LNCaP clone FGC (cell line): ENCODE measurements at regions not wholly inside any gene's neighbourhood (a gene's known extent, or its start where the extent isn't known, plus 50 kb on each side); places are given as distances from the start of the nearest gene placed in this dataset.

ENCODE experiments used
- DNase-seq: peaks from one replicate; pipeline ENCODE4 v3.0.0-alpha.2; 2011; ENCODE audit warnings: low read depth
- H3K4me3 ChIP-seq: 2 replicates; pipeline ENCODE4 v1.5.1; 2011; ENCODE audit warnings: mild to moderate bottlenecking, low read depth, low read length, control low read depth
- TF ChIP-seq, protein P1 (sequence below): IDR thresholded peaks from 2 replicates; pipeline ENCODE4 v1.5.1; 2012; ENCODE audit warnings: mild to moderate bottlenecking; ENCODE audit not compliant: control insufficient read depth, insufficient read depth; ENCODE audit errors: extremely low read depth

DNA sequence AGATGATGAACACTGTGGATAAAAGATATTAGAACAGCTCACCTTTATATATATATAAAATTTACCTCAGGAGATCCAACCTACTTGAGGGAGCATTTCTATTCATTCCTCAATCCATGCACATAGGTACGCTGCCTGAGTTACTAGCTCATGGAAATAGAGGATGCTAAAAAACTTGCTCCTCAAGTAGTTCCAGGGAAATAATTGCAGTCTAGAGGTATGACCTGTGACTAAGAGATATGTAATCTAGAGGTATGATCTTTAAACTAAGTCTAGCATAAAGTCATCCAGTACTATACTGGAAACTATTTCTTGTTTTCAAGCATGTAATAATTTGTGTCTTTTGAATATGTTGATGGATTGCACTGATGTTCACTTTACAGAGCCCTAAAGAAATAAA lies 471.2 kb downstream of the TAF11L14 start:
- TF ChIP-seq, protein P1, sequence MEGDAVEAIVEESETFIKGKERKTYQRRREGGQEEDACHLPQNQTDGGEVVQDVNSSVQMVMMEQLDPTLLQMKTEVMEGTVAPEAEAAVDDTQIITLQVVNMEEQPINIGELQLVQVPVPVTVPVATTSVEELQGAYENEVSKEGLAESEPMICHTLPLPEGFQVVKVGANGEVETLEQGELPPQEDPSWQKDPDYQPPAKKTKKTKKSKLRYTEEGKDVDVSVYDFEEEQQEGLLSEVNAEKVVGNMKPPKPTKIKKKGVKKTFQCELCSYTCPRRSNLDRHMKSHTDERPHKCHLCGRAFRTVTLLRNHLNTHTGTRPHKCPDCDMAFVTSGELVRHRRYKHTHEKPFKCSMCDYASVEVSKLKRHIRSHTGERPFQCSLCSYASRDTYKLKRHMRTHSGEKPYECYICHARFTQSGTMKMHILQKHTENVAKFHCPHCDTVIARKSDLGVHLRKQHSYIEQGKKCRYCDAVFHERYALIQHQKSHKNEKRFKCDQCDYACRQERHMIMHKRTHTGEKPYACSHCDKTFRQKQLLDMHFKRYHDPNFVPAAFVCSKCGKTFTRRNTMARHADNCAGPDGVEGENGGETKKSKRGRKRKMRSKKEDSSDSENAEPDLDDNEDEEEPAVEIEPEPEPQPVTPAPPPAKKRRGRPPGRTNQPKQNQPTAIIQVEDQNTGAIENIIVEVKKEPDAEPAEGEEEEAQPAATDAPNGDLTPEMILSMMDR, result no peak
- no peak for DNase-seq
- no peak overlapping the region for H3K4me3 ChIP-seq

DNA sequence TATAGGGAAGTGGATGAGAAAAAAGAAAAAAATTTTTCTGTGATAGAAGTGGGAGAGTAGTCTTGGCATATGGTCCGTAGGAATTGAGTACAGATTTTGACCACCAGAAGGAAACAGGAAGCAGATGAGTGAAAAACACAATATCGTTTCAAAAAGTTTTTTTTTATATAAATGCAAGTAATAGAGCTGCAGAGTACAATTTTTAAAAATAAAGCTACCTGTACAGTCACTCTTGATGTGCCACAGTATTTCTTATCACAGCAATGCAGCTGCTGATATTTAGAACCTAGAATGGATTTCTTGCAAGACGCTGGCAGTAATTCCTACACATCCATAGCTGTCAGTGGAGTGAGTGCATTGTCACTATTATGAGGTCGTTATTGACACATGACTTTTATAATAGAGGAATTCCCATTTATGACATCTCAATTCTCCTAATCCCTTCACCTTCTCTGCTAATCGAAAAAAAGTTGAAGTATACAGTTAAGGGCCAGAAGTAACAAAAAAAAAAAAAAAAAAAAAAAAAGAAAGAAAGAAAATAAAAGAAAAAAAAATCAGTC lies 477.7 kb downstream of the TAF11L14 start:
- H3K4me3 ChIP-seq, result no peak overlapping the region
- TF ChIP-seq, protein P1, result no peak
- no peak for DNase-seq

GRCh38 chr5:18113721-18114120 lies 479.5 kb downstream of the TAF11L14 start:
- TF ChIP-seq, protein P1, result peak; percentile 45
- no peak for DNase-seq
- no peak overlapping the region for H3K4me3 ChIP-seq

DNA sequence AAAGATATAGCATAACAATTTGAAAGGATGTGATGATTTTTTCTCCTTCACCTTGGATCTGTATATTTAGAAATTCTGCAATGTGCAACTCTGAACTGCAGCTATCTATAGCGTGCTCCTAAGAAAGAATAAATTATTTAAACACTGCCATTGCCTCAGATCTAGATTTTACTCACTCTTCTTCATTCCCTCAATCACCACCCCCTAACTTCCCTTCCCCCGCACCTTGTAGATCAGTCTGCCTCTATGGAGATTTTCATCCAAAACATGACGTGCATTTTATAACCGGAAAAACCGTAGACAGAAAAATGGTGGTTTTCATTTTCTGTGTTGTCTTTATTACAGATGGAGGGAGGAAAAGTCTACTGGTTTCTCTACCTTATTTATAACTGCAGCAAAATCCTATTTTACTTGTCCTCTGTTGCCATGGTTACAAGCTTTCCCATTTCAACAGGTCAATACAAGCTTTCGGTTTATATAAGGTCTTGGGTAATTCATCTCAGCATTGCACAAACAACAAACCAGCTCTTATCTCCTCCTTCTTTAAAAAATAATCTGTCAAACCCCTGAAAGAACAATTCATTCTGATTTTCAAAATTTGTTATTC lies 480.0 kb downstream of the TAF11L14 start:
- no peak for DNase-seq
- H3K4me3 ChIP-seq, result no peak overlapping the region
- TF ChIP-seq, protein P1, result no peak

- TF ChIP-seq, protein P1, result no peak
- DNase-seq, result no peak
- no peak overlapping the region for H3K4me3 ChIP-seq
Measured at GRCh38 chr5:18117968-18118367, 483.7 kb downstream of the TAF11L14 start.

GRCh38 chr5:18119156-18119785 lies 485.0 kb downstream of the TAF11L14 start:
- TF ChIP-seq, protein P1, result no peak
- DNase-seq, result no peak
- no peak overlapping the region for H3K4me3 ChIP-seq

DNA sequence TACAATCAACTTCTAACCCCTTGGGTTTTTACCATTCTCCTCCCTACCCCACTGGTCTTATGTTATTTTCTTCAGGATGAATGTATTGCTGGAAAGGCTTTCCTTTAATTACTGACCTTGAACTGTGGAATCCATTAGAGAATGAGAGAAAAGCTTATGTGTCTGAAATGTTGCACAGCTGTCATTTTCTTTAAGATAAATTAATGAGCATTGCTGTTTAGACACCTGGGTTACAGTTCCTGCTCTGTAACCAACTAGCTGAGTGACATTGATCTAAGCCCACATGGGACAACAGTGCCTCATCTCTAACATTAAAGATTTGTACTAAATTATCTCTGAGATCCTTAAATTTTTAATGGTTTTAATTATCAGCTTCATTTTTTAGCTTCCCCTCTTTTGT lies 507.0 kb downstream of the TAF11L14 start:
- TF ChIP-seq, protein P1, result no peak
- DNase-seq, result no peak
- H3K4me3 ChIP-seq, result no peak overlapping the region
